ENCODE measurements at regions not wholly inside any gene's neighbourhood (a gene's known extent, or its start where the extent isn't known, plus 50 kb on each side); places are given as distances from the start of the nearest gene placed in this dataset.
A peak's percentile ranks its signal among the peaks of the same experiment; 100 is the strongest.

DNA sequence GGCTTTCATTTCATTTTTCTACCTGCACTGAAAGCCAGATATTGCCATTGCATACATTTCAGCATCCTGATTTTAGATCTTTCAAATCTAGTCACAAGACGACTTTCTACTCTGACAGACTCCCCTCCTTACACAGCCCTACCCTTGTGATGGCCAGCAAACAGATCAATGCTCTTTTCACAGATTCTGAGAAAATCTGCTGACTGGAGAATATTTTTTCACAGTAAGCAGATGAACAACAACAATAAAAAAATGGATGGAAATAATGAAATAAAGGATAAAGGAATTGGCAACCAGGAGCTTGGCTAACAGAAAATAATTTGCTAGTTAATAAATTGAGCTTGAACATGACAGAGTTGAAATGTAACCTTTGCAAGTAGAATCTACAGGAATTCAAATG, 527.2 kb downstream of the IRS1 start:
- H3K27ac Mint-ChIP-seq = no peak overlapping the region
- no peaks in the 10 kb centered on the region for H3K4me1 Mint-ChIP-seq
- TF ChIP-seq, protein P1, sequence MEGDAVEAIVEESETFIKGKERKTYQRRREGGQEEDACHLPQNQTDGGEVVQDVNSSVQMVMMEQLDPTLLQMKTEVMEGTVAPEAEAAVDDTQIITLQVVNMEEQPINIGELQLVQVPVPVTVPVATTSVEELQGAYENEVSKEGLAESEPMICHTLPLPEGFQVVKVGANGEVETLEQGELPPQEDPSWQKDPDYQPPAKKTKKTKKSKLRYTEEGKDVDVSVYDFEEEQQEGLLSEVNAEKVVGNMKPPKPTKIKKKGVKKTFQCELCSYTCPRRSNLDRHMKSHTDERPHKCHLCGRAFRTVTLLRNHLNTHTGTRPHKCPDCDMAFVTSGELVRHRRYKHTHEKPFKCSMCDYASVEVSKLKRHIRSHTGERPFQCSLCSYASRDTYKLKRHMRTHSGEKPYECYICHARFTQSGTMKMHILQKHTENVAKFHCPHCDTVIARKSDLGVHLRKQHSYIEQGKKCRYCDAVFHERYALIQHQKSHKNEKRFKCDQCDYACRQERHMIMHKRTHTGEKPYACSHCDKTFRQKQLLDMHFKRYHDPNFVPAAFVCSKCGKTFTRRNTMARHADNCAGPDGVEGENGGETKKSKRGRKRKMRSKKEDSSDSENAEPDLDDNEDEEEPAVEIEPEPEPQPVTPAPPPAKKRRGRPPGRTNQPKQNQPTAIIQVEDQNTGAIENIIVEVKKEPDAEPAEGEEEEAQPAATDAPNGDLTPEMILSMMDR (IDR thresholded peaks at IDR 0.05; ENCODE audit: unreplicated experiment in 3 of 3) = no peak
- H3K9me3 Mint-ChIP-seq = peaks cover 3% of the 10 kb centered on the region
- no peak overlapping the region for H3K4me3 Mint-ChIP-seq
- H3K27me3 Mint-ChIP-seq (ENCODE audit: low read depth) = no peaks in the 10 kb centered on the region
- H3K36me3 Mint-ChIP-seq (ENCODE audit: low read depth) = no peaks in the 10 kb centered on the region

DNA sequence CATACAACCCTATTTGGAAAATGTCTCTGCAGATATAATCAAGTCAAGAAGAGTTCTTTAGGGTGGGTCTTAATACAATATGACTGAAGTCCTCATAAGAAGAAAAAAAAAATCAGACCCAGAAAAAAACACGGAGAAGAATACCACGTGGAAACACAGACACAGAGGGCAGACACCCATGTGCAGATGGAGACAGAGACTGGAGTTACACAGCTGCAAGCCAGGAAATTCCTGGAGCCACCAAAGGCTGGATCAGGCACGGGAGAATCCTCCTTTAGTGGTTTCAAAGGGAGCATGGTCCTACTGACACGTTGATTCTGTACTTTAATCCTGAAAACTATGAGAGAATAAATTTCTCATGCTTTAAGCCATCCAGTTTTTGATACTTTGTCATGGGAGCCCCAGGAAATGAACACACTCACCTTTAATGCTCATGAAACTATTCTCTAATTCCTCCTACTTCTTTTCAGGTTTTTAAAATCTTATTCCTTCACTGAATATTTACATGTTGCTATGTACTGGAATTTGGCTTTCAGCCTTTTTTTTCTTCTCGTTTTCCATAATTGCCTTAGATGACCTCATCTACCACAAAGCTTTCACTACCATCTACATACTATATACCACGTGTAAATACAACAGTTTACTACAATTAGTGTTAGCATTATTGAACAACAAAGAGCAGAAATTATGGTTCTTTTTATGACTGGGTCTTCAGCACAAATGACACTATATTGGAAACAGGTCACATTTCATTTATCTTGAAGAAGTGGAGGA, 529.1 kb downstream of the IRS1 start:
- peaks cover 3% of the 10 kb centered on the region for H3K9me3 Mint-ChIP-seq

DNA sequence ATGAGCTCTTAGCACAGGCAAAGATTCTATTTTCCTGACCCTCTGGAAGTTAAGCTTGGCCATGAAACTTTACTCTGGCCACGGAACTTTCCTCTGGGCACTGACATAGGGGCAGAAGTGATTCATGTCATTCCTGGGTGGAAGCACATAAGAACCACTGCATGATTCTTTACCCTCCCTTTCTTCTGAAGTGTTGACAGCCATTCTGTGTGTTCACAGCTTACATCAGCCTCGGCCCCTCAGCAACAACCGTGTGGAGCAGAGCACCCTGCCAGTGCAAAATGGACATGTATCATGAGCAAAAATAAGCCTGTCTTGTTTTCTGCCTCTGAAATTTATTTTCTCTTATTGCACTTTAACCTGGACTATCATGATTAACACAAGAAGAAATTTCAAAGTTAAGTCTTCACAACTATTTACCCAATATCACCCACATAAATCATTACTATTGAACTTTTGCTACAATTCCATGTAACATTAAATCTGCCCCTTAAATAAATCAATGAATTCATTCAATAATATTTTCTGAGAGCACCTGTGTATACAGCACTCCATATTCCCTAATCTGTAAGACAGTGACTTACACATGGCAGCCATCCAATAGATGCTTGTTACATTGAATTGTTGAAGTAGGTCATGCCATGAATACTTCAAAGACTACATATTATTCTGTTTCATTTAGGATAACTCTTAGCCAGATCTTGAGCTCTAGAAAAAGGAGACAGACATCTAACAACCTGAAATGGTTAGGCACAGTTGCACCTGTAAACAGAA, 531.9 kb downstream of the IRS1 start:
- H3K9me3 Mint-ChIP-seq = peaks cover 4% of the 10 kb centered on the region
- no peak overlapping the region for H3K27ac Mint-ChIP-seq
- H3K27me3 Mint-ChIP-seq (ENCODE audit: low read depth) = no peaks in the 10 kb centered on the region
- TF ChIP-seq, protein P1 (IDR thresholded peaks at IDR 0.05; ENCODE audit: unreplicated experiment in 3 of 3) = no peak
- H3K36me3 Mint-ChIP-seq (ENCODE audit: low read depth) = no peaks in the 10 kb centered on the region
- no peak overlapping the region for H3K4me3 Mint-ChIP-seq
- no peaks in the 10 kb centered on the region for H3K4me1 Mint-ChIP-seq

More for the DNA sequence above, 529.1 kb downstream of the IRS1 start:
- no peaks in the 10 kb centered on the region for H3K36me3 Mint-ChIP-seq (ENCODE audit: low read depth)
- no peaks in the 10 kb centered on the region for H3K4me1 Mint-ChIP-seq
- H3K4me3 Mint-ChIP-seq = no peak overlapping the region
- H3K27ac Mint-ChIP-seq = no peak overlapping the region
- TF ChIP-seq, protein P1 (IDR thresholded peaks at IDR 0.05; ENCODE audit: unreplicated experiment in 3 of 3) = no peak
- H3K27me3 Mint-ChIP-seq (ENCODE audit: low read depth) = no peaks in the 10 kb centered on the region

DNA sequence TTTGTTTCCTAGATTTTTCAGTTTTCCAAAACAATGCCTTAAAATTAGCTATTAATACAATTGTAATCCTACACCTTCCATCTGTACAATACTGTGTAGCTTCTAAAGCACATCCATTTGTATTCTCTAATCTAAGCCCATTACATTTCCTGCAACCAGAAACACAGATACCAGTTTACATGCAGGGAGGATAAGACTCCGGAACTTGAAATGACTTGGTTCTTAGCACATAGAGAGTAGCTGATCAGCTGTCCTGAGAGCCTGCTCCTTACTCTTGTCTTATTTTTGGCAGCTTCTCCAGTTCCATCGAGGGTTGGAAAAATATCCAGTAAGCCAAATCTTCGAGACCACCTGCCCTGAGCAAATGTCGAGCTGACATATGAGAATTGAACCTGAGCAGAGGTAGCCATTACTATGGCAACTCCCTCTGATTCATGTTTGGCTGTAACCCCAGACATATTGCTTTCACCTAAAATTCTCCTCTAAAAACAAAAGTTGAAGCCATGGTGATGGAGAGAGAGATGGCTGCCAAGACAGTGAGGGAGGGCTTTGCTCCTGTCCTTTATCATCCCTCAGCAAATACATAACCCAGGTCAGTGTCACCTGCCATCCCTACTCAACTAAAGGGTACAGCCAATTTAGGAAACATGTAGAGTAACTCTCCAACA, 542.8 kb downstream of the IRS1 start:
- Mint-ChIP-seq H3K27me3 (ENCODE audit: low read depth) (no peaks in the 10 kb centered on the region), H3K36me3 (ENCODE audit: low read depth) (no peaks in the 10 kb centered on the region), H3K4me1 (peaks cover 13% of the 10 kb centered on the region), H3K4me3 (no peak overlapping the region), H3K9me3 (peaks cover 15% of the 10 kb centered on the region), H3K27ac (peak overlapping the region in 1 of 3 experiments; percentile 27)
- TF ChIP-seq, protein P1 (IDR thresholded peaks at IDR 0.05; ENCODE audit: unreplicated experiment in 3 of 3) = no peak

DNA sequence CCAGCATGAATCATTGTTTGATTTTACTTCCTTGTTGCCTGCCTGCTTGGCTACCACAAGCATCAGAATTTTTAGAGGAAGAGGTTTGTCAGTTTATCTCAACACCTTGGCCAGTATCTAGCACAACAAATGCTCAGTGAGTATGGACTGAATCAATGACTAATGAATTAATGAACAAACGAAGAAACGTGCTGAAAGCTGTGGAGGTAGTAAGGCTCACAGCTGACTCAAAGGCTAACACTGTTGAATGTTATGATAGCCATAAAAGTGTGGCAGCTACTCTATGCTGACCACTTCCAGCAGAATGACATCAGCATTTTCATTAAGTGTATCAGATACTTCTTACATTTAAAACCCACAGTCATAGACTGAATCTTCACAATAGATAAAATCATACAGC, 543.4 kb downstream of the IRS1 start:
- no peaks in the 10 kb centered on the region for H3K27me3 Mint-ChIP-seq (ENCODE audit: low read depth)
- no peak overlapping the region for H3K4me3 Mint-ChIP-seq
- no peaks in the 10 kb centered on the region for H3K36me3 Mint-ChIP-seq (ENCODE audit: low read depth)
- TF ChIP-seq, protein P1 (IDR thresholded peaks at IDR 0.05; ENCODE audit: unreplicated experiment in 3 of 3) = no peak
- H3K27ac Mint-ChIP-seq = peak overlapping the region in 1 of 3 experiments; percentile 27
- H3K4me1 Mint-ChIP-seq = peaks cover 13% of the 10 kb centered on the region
- peaks cover 13% of the 10 kb centered on the region for H3K9me3 Mint-ChIP-seq

Measured in nephron (organoid).